Mucosa of rectum (tissue), 2 donors: ENCODE measurements at regions not wholly inside any gene's neighbourhood (a gene's known extent, or its start where the extent isn't known, plus 50 kb on each side); places are given as distances from the start of the nearest gene placed in this dataset.

Experiments
- H3K27ac ChIP-seq, 2 donors: one replicate each; pipeline ENCODE4 v1.7.0; 2013; ENCODE audit warnings: inconsistent platforms in 2 of 2, low read depth in 2 of 2, low read length in 2 of 2
- H3K27me3 ChIP-seq, 2 donors: one replicate each; pipeline ENCODE4 v1.7.0; 2013; ENCODE audit warnings: low read length in 2 of 2; ENCODE audit not compliant: control insufficient read depth in 2 of 2, insufficient read depth in 2 of 2
- H3K36me3 ChIP-seq, 2 donors: one replicate each; pipeline ENCODE4 v1.7.0; 2013; ENCODE audit warnings: low read length in 2 of 2; ENCODE audit not compliant: control insufficient read depth in 2 of 2, insufficient read depth in 2 of 2
- H3K4me1 ChIP-seq, 2 donors: one replicate each; pipeline ENCODE4 v1.7.0; 2013; ENCODE audit warnings: low read length in 2 of 2, mild to moderate bottlenecking in 1 of 2; ENCODE audit not compliant: control insufficient read depth in 2 of 2, insufficient read depth in 2 of 2
- H3K4me3 ChIP-seq, 2 donors: one replicate each; pipeline ENCODE4 v1.7.0; 2013; ENCODE audit warnings: low read length in 2 of 2
- H3K9ac ChIP-seq, 2 donors: one replicate each; pipeline ENCODE4 v1.7.0; 2013; ENCODE audit warnings: low read length in 2 of 2, low read depth in 1 of 2, mild to moderate bottlenecking in 1 of 2
- H3K9me3 ChIP-seq, 2 donors: one replicate each; pipeline ENCODE4 v1.7.0; 2013; ENCODE audit warnings: low read length in 2 of 2; ENCODE audit not compliant: control insufficient read depth in 2 of 2
- donor health status: healthy.
- donor health status: Normal muscosa, but diverticular disease.

DNA sequence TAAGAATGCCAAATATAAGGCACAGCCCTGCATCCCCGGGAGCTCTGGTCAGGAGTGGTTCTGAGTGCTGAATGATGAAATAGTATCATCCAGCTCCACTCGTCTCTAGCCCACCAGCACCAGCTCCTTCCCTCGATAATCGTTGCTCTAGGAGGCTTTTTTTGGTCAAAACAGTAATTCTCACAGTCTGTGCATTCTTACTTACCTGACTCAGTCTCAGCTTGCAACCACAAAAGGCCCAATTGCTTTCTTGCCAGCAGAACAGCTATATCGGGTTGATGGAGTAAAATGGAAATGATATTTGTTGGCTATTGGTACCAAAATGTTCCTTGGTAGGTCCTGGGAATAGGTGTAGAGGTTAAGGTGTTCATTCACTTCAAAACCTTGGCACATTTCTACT, 94.8 kb downstream of the BMP4 start:
- Histone ChIP-seq H3K27me3 (no peaks in the 10 kb centered on the region), H3K27ac (no peak overlapping the region), H3K36me3 (no peaks in the 10 kb centered on the region), H3K9me3 (no peaks in the 10 kb centered on the region), H3K4me1 (peaks cover 0 to 2% of the 10 kb centered on the region in 2 donors), H3K4me3 (no peak overlapping the region), H3K9ac (no peak overlapping the region)

DNA sequence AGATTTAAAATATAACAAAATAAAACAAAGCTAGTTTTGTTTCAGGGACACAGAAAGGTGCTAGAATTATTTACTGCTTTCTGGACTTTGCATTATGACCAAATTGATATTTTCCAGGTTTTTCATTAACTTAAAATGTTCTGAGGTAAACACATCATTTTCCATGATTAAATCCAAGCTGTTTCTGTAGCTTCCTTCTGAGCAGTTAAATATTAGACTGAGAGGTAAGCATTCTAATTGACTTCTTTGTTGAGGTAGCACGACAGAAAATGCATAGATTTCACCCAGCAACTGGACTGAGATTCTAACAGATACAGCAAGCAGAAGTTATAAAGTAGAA, 98.3 kb downstream of the BMP4 start:
- H3K27ac ChIP-seq: no peak overlapping the region

DNA sequence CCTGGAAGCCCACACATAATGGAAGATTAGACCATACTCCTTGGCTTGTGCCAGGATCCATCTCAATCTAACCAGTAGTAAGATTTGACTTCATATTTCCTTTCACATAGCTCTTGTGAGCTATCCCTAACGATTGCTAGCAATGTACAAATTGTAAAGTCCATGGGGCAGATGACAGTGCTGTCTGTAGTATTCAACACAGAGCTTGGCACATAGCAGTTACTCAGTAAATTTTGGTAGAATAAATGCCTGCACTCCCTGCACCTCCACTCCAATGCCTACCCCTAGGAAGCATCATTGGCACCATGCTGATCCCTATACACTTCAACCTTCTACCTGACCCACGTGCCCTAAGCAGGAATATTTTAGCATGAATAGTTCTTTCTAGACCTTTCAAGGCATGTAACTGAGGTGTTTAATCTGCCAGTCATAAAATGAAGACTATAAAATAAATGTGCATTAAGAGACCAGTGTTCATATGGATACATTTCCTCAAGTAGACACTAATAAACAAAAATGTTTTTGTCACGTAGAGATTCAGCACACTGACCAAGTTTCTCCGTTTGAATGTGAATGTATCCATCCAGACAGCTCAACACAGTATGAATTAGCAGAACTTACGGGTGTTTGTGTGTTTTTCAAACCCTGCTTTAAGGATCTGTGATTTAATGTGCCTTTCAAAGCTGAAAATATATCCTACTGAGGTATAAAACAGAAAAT, 98.8 kb downstream of the BMP4 start:
- H3K4me3 ChIP-seq: no peak overlapping the region
- H3K9ac ChIP-seq: no peak overlapping the region
- no peak overlapping the region for H3K27ac ChIP-seq
- H3K27me3 ChIP-seq: no peaks in the 10 kb centered on the region
- peaks cover 0 to 4% of the 10 kb centered on the region in 2 donors for H3K4me1 ChIP-seq
- H3K36me3 ChIP-seq: no peaks in the 10 kb centered on the region
- no peaks in the 10 kb centered on the region for H3K9me3 ChIP-seq

More for the DNA sequence above, 98.3 kb downstream of the BMP4 start:
- peaks cover 0 to 4% of the 10 kb centered on the region in 2 donors for H3K4me1 ChIP-seq
- H3K27me3 ChIP-seq: no peaks in the 10 kb centered on the region
- no peaks in the 10 kb centered on the region for H3K36me3 ChIP-seq
- no peaks in the 10 kb centered on the region for H3K9me3 ChIP-seq
- H3K9ac ChIP-seq: no peak overlapping the region
- H3K4me3 ChIP-seq: no peak overlapping the region

DNA sequence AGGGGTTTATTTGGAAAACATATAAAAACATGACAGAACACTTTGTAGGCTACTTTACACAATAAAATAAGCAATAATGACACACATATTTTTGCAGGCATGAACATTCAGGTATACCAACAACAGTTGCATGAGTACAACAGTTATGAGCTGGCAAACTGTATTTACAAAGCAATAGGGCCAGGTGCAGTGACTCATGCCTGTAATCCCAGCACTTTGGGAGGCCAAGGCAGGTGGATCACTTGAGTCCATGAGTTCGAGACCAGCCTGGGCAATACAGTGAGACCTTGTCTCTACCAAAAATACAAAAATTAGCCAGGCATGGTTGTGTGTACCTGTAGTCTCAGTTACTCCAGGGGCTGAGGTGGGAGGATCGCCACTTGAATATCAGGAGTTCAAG, 101.1 kb downstream of the BMP4 start:
- Histone ChIP-seq H3K27me3 (no peaks in the 10 kb centered on the region), H3K27ac (no peak overlapping the region), H3K4me3 (no peak overlapping the region), H3K4me1 (peaks cover 0 to 4% of the 10 kb centered on the region in 2 donors), H3K36me3 (no peaks in the 10 kb centered on the region), H3K9ac (no peak overlapping the region), H3K9me3 (no peaks in the 10 kb centered on the region)

DNA sequence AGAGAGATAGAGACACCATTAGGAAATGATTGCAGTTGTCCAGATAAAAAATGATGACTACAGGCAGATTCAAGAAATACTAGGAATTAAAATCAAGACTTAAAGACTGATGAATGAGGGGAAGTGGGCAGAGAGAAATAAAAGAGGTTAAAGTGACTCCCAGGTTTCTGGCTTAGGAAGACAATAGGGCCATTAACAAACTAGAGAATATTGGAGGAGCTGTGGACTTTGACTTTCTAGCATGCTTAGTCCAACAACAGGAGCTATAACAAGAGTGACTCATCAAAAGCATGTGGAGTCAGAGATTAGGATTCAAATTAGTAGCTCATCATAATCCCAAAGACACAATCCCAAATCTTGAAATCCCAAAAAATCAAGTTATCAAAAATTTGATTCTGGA, 101.5 kb downstream of the BMP4 start:
- no peaks in the 10 kb centered on the region for H3K9me3 ChIP-seq
- no peak overlapping the region for H3K27ac ChIP-seq
- H3K36me3 ChIP-seq: no peaks in the 10 kb centered on the region
- H3K9ac ChIP-seq: no peak overlapping the region
- peaks cover 0 to 4% of the 10 kb centered on the region in 2 donors for H3K4me1 ChIP-seq
- H3K27me3 ChIP-seq: no peaks in the 10 kb centered on the region
- no peak overlapping the region for H3K4me3 ChIP-seq

DNA sequence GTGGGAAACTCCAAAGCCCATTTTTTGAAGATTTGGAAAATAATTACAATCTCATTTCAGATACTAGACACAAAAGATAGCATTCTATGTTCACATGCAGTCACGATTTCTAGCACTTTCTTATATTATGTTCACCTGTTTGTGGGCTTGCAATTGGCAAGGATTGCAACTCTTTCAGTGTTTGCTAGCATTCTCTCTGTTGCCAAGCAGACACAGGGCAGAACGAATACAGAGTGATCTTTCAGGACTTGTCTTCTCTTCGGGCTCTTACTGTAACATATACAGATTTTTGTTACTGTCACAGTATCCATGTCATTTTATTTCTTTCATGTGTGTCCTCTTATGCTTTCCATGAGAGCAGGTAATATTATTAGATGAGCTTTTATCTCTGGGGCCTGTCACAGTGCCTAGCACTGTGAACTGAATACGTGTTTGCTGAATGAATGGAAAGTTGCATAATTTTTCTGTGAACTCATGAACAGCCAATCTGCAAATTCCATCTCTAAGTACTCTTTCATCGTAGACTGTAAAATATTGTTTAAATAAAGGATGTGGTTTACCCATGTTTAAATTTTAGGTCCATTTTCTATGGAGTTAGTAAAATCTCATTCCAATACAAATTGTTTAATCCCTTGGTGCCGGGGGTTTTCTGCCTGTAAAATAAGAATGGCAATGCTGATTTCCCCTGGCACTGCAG, 105.1 kb downstream of the BMP4 start:
- peaks cover 0 to 2% of the 10 kb centered on the region in 2 donors for H3K4me1 ChIP-seq
- no peak overlapping the region for H3K27ac ChIP-seq
- no peak overlapping the region for H3K4me3 ChIP-seq
- no peaks in the 10 kb centered on the region for H3K27me3 ChIP-seq
- no peaks in the 10 kb centered on the region for H3K9me3 ChIP-seq
- H3K9ac ChIP-seq: no peak overlapping the region
- no peaks in the 10 kb centered on the region for H3K36me3 ChIP-seq

DNA sequence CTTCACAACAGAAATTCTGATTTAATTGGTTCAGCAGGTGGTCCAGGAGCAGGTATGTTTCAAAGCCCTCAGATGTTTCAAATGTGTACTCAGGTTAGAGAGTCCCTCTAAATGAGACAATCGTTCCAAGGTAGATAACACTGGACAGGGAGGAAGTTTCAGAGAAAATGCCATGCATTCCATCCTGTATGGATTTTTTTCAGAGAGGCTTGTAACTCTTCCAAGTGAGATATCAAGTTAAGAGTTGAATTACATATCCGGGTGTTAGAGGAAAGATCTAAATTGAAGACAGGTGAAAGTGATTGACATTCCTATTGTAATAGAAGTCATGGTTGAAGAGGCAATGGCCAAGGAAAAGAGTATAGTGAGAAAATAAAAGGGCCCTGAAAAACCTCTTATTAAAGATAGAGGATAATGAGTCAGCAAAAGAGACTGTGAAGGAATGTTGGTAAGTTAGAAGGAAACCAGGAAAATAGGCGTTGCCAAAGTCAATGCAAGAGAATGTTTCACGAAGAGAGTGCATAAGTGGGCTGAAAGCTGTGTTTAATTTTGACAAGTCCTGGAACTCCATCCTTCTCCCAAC, 105.8 kb downstream of the BMP4 start:
- Histone ChIP-seq H3K4me3 (no peak overlapping the region), H3K36me3 (no peaks in the 10 kb centered on the region), H3K9me3 (no peaks in the 10 kb centered on the region), H3K27me3 (no peaks in the 10 kb centered on the region), H3K4me1 (peaks cover 0 to 2% of the 10 kb centered on the region in 2 donors), H3K9ac (no peak overlapping the region), H3K27ac (no peak overlapping the region)

DNA sequence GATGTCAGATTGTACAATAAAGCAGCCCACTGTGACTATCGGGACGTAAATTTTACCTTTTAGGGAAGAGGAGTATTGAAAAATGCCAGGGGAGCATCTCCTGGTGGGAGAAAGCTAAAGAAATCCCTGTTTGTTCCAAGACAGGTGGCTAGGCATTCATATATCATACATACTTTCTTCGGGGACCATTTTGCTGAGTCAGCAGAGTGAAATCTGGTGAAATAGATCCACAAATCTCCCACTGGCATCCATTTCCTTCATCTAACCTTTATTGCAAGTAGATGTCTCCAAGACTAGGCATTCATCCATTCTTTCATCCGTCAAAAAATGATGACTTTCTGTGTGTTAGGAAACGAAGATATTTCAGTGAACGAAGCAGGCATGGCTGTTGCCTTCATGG, 107.1 kb downstream of the BMP4 start:
- no peaks in the 10 kb centered on the region for H3K36me3 ChIP-seq

DNA sequence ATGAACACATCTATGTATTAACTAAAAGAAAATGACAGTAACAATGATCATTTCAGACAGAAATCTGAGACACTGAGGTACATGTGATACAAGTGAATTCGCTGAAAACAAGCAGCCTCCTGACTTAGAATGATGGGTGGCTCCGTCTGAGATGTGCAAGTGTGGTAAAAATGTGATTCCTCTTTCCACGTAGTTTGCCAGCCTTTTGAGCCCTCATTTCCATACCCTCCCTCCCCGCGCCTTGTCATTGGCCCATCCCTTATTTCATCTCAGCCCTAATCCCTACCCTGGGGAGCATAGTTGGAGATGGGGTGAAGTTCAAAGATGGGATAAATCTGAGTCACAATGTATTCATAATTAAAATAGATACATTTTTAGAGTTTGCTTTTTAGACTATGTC, 107.8 kb downstream of the BMP4 start:
- Histone ChIP-seq H3K9ac (no peak overlapping the region), H3K9me3 (no peaks in the 10 kb centered on the region), H3K4me3 (no peak overlapping the region), H3K27me3 (no peaks in the 10 kb centered on the region), H3K36me3 (no peaks in the 10 kb centered on the region), H3K27ac (no peak overlapping the region), H3K4me1 (no peaks in the 10 kb centered on the region)

More for the DNA sequence above, 107.1 kb downstream of the BMP4 start:
- Histone ChIP-seq H3K4me1 (no peaks in the 10 kb centered on the region), H3K27me3 (no peaks in the 10 kb centered on the region), H3K9ac (no peak overlapping the region), H3K9me3 (no peaks in the 10 kb centered on the region), H3K27ac (no peak overlapping the region), H3K4me3 (no peak overlapping the region)

DNA sequence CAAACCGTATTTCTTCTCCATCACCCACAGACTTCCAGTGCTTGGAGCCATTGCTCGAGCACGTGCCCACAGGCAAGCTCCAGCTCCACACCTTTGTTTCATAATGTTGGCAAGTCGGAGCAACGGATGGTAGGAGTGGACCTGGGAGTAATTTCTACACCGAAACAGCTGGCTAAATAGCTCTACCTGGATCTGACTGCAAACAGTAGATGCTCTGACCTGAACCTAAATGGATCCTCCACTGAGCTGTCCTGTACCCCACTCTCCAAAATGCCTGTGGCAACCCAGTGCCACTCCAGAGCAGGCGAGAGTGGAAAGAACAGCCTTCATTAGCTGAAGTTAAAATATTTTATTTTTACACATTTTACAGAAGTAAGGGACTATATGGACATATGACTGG, 108.7 kb downstream of the BMP4 start:
- no peaks in the 10 kb centered on the region for H3K4me1 ChIP-seq
- no peak overlapping the region for H3K9ac ChIP-seq
- no peak overlapping the region for H3K4me3 ChIP-seq
- no peaks in the 10 kb centered on the region for H3K36me3 ChIP-seq
- no peaks in the 10 kb centered on the region for H3K27me3 ChIP-seq
- H3K9me3 ChIP-seq: no peaks in the 10 kb centered on the region
- H3K27ac ChIP-seq: no peak overlapping the region
